ENCODE measurements at regions not wholly inside any gene's neighbourhood (a gene's known extent, or its start where the extent isn't known, plus 50 kb on each side); places are given as distances from the start of the nearest gene placed in this dataset.

GRCh38 chr1:238242181-238242580 lies 351.5 kb upstream of the ZP4 start:
- H3K27me3 Mint-ChIP-seq (ENCODE audit: low read depth) = no peaks in the 10 kb centered on the region
- peaks cover 12% of the 10 kb centered on the region for H3K9me3 Mint-ChIP-seq
- ATAC-seq (no peak), DNase-seq (ENCODE audit: low spot score) (no peak)
- CTCF ChIA-PET = no interaction called here
- TF ChIP-seq CBFB (CRISPR knock-in tag; IDR thresholded peaks at IDR 0.05; ENCODE audit: low read depth) = no peak
- H3K4me1 Mint-ChIP-seq = peaks cover 11% of the 10 kb centered on the region
- POLR2A ChIA-PET = no interaction called here
- H3K36me3 Mint-ChIP-seq = peaks cover 4% of the 10 kb centered on the region
- H3K4me3 Mint-ChIP-seq = no peak overlapping the region
- H3K27ac Mint-ChIP-seq = no peak overlapping the region

GRCh38 chr1:238241607-238242006 lies 350.9 kb upstream of the ZP4 start:
- DNase-seq (ENCODE audit: low spot score) = no peak
- H3K9me3 Mint-ChIP-seq = peaks cover 12% of the 10 kb centered on the region
- H3K27ac Mint-ChIP-seq = peak overlapping the region; percentile 12; the same call in 1 of the 2 replicates
- no peak overlapping the region for H3K4me3 Mint-ChIP-seq
- H3K36me3 Mint-ChIP-seq = peaks cover 4% of the 10 kb centered on the region
- ATAC-seq = no peak
- ChIA-PET CTCF (no interaction called here), POLR2A (no interaction called here)
- H3K4me1 Mint-ChIP-seq = peaks cover 11% of the 10 kb centered on the region
- TF ChIP-seq ZBTB21 (CRISPR knock-in tag; IDR thresholded peaks at IDR 0.05; ENCODE audit: borderline replicate concordance) (no peak), CDX4 (CRISPR knock-in tag; IDR thresholded peaks at IDR 0.05; ENCODE audit: borderline replicate concordance) (no peak), ELF4 (CRISPR knock-in tag; IDR thresholded peaks at IDR 0.05; ENCODE audit: low read depth) (no peak), ERG (CRISPR knock-in tag; IDR thresholded peaks at IDR 0.05) (no peak), CREM (CRISPR knock-in tag; IDR thresholded peaks at IDR 0.05) (no peak), NR1H2 (CRISPR knock-in tag; IDR thresholded peaks at IDR 0.05) (no peak)
- TF ChIP-seq, protein P1, sequence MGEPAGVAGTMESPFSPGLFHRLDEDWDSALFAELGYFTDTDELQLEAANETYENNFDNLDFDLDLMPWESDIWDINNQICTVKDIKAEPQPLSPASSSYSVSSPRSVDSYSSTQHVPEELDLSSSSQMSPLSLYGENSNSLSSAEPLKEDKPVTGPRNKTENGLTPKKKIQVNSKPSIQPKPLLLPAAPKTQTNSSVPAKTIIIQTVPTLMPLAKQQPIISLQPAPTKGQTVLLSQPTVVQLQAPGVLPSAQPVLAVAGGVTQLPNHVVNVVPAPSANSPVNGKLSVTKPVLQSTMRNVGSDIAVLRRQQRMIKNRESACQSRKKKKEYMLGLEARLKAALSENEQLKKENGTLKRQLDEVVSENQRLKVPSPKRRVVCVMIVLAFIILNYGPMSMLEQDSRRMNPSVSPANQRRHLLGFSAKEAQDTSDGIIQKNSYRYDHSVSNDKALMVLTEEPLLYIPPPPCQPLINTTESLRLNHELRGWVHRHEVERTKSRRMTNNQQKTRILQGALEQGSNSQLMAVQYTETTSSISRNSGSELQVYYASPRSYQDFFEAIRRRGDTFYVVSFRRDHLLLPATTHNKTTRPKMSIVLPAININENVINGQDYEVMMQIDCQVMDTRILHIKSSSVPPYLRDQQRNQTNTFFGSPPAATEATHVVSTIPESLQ (CRISPR knock-in tag; IDR thresholded peaks at IDR 0.05) = no peak
- no peaks in the 10 kb centered on the region for H3K27me3 Mint-ChIP-seq (ENCODE audit: low read depth)

GRCh38 chr1:238239343-238239742 lies 348.6 kb upstream of the ZP4 start:
- ChIA-PET POLR2A (interaction anchor here (0.7 kb wide), 1 partner anchor 120 kb away, joined by 8 read pairs; no protein-coding TSS in a partner anchor), CTCF (interaction anchor here (0.5 to 2.4 kb wide), 9 partner anchors 11 to 1734 kb away, joined by 3 to 8 read pairs (median 4); no protein-coding TSS in a partner anchor)
- TF ChIP-seq, protein P2, sequence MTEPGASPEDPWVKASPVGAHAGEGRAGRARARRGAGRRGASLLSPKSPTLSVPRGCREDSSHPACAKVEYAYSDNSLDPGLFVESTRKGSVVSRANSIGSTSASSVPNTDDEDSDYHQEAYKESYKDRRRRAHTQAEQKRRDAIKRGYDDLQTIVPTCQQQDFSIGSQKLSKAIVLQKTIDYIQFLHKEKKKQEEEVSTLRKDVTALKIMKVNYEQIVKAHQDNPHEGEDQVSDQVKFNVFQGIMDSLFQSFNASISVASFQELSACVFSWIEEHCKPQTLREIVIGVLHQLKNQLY (CRISPR knock-in tag; IDR thresholded peaks at IDR 0.05) = no peak
- TF ChIP-seq ZNF671 (CRISPR knock-in tag; IDR thresholded peaks at IDR 0.05) (no peak), EMX1 (CRISPR knock-in tag; IDR thresholded peaks at IDR 0.05) (no peak), NR2C2 (CRISPR knock-in tag; IDR thresholded peaks at IDR 0.05) (no peak), GRHL2 (CRISPR knock-in tag; IDR thresholded peaks at IDR 0.05; ENCODE audit: insufficient replicate concordance, severe bottlenecking) (no peak), CREM (CRISPR knock-in tag; IDR thresholded peaks at IDR 0.05) (no peak)
- Mint-ChIP-seq H3K4me3 (no peak overlapping the region), H3K4me1 (peaks cover 11% of the 10 kb centered on the region), H3K36me3 (peaks cover 4% of the 10 kb centered on the region), H3K27ac (no peak overlapping the region), H3K27me3 (ENCODE audit: low read depth) (no peaks in the 10 kb centered on the region), H3K9me3 (peaks cover 20% of the 10 kb centered on the region)
- no peak for DNase-seq (ENCODE audit: low spot score)
- no peak for ATAC-seq

DNA sequence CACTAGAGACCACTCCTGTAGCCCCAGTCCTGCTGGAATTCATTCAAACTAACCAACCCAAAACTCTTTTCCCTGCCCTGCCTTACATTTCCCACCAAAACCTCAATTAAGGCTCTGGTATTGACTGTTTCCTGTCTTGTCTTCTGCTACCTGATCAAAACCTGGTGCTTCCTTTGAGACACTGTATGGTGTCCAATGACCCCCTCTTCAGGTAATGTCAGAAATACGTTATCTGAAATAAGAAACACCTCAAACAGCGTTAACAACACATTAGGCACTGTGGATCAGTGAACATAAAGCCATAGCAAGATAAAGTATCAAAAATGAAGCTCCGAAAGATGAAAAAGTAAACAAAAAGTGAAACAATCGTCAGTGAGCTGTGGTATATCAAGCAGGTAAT lies 343.2 kb upstream of the ZP4 start:
- no peak for DNase-seq (ENCODE audit: low spot score)
- POLR2A ChIA-PET = no interaction called here

More for the DNA sequence above, 343.2 kb upstream of the ZP4 start:
- peaks cover 13% of the 10 kb centered on the region for H3K9me3 Mint-ChIP-seq
- TF ChIP-seq GABPB1 (CRISPR knock-in tag; IDR thresholded peaks at IDR 0.05) (no peak), ZNF671 (CRISPR knock-in tag; IDR thresholded peaks at IDR 0.05) (no peak), GRHL2 (CRISPR knock-in tag; IDR thresholded peaks at IDR 0.05; ENCODE audit: insufficient replicate concordance, severe bottlenecking) (no peak), ZNF317 (CRISPR knock-in tag; IDR thresholded peaks at IDR 0.05; ENCODE audit: borderline replicate concordance, low read depth) (no peak), NFATC4 (CRISPR knock-in tag; IDR thresholded peaks at IDR 0.05) (no peak), ELF4 (CRISPR knock-in tag; IDR thresholded peaks at IDR 0.05; ENCODE audit: low read depth) (no peak)
- CTCF ChIA-PET = no interaction called here
- H3K4me1 Mint-ChIP-seq = peaks cover 3% of the 10 kb centered on the region
- H3K4me3 Mint-ChIP-seq = no peak overlapping the region
- peak; percentile 32; the same call in 1 of the 2 replicates for ATAC-seq
- no peak overlapping the region for H3K27ac Mint-ChIP-seq
- no peaks in the 10 kb centered on the region for H3K27me3 Mint-ChIP-seq (ENCODE audit: low read depth)
- H3K36me3 Mint-ChIP-seq = peaks cover 4% of the 10 kb centered on the region
